HepG2 (cell line): ENCODE measurements at regions not wholly inside any gene's neighbourhood (a gene's known extent, or its start where the extent isn't known, plus 50 kb on each side); places are given as distances from the start of the nearest gene placed in this dataset.

Experiments
- ATAC-seq: fragments of 200-7000 bp; cut with Tn5 transposase; 3 replicates; pipeline ENCODE4 v1.9.1; 2020; ENCODE audit warnings: mild to moderate bottlenecking, moderate library complexity
- BruUV-seq: library from RNA; stranded (reverse); fragments of 400-500 nt; replicated peaks from 2 replicates; lab custom pipeline; 2021; lab: Mats Ljungman, UMichigan
- CTCF ChIA-PET: fragments of 300-600 bp; formaldehyde crosslinking; extraction: SDS; loops from one replicate; lab custom pipeline; 2021; ENCODE audit warnings: low total read pairs, inconsistent platforms, low intra/inter-chr PET ratio; lab: Yijun Ruan, JAX
- POLR2A ChIA-PET: fragments of 350-600 bp; sonication (Branson Sonifier 250); formaldehyde crosslinking; loops from one replicate; lab custom pipeline; 2020; ENCODE audit warnings: antibody characterized with exemption, inconsistent platforms; lab: Yijun Ruan, JAX
- DNase-seq: peaks from one replicate; pipeline ENCODE4 v3.0.0-alpha.2; 2015; ENCODE audit warnings: low spot score
- FAIRE-seq: peaks from 3 replicates; lab custom pipeline; 2011; peaks lifted over from hg19 to GRCh38; lab: Jason Lieb, UNC
- H2AFZ ChIP-seq: one replicate; pipeline ENCODE4 v1.6.1; 2011; ENCODE audit warnings: low read length, inconsistent platforms
- H3K27ac ChIP-seq: fragments of 300-600 bp; 3 replicates; pipeline ENCODE4 v1.8.0; 2011; ENCODE audit warnings: mixed run types, mild to moderate bottlenecking, mixed read lengths, low read length, inconsistent platforms; ENCODE audit not compliant: insufficient read depth; ENCODE audit errors: extremely low read length
- H3K27me3 ChIP-seq, 2 experiments: fragments of 200-600 bp in 1 of 2; 2 replicates in 1 of 2; 3 replicates in 1 of 2; pipeline versions ENCODE4 v1.6.0 to v1.8.0; 2011; ENCODE audit warnings: low read length in 2 of 2, mild to moderate bottlenecking in 2 of 2, moderate library complexity in 2 of 2, inconsistent platforms in 1 of 2; ENCODE audit not compliant: insufficient read depth in 2 of 2, control insufficient read depth in 1 of 2
- H3K36me3 ChIP-seq, 2 experiments: fragments of 200-600 bp in 1 of 2; replicated peaks in 1 of 2; 2 replicates in 1 of 2; 3 replicates in 1 of 2; pipeline versions ENCODE4 v1.5.1 to v1.8.0; 2011; ENCODE audit warnings: low read length in 2 of 2, inconsistent platforms in 1 of 2; ENCODE audit not compliant: insufficient read depth in 2 of 2, control insufficient read depth in 1 of 2
- H3K4me1 ChIP-seq: 2 replicates; pipeline ENCODE4 v1.5.1; 2012; ENCODE audit warnings: low read length, inconsistent platforms; ENCODE audit not compliant: insufficient read depth
- H3K4me2 ChIP-seq: 2 replicates; pipeline ENCODE4 v1.6.0; 2011; ENCODE audit warnings: low read depth, low read length, inconsistent platforms
- H3K4me3 ChIP-seq, 3 experiments: fragments of 200-600 bp in 1 of 3; sonication (generic), shearing (Covaris generic) in 1 of 3; replicated peaks in 1 of 3; 2 replicates each; pipeline ENCODE4 v1.5.1; 2011 to 2016; ENCODE audit warnings: low read length in 3 of 3, inconsistent platforms in 2 of 3, low read depth in 2 of 3, mild to moderate bottlenecking in 2 of 3, control low read depth in 1 of 3, mixed read lengths in 1 of 3; ENCODE audit not compliant: insufficient read depth in 1 of 3
- H3K79me2 ChIP-seq: one replicate; pipeline ENCODE4 v1.6.1; 2011; ENCODE audit warnings: low read length, inconsistent platforms; ENCODE audit not compliant: insufficient read depth
- H3K9ac ChIP-seq: 2 replicates; pipeline ENCODE4 v1.6.0; 2011; ENCODE audit warnings: mild to moderate bottlenecking, low read depth, low read length, inconsistent platforms; ENCODE audit not compliant: insufficient read depth
- H3K9me3 ChIP-seq: 2 replicates; pipeline ENCODE4 v1.5.1; 2012; ENCODE audit warnings: mild to moderate bottlenecking, low read length
- H4K20me1 ChIP-seq: 2 replicates; pipeline ENCODE4 v1.6.0; 2011; ENCODE audit warnings: inconsistent platforms, mild to moderate bottlenecking, low read length, moderate library complexity; ENCODE audit not compliant: insufficient read depth
- CENPX ChIP-seq: sonication (generic); formaldehyde crosslinking; IDR thresholded peaks from 2 replicates; pipeline ENCODE4 v1.9.0; 2021; ENCODE audit warnings: mild to moderate bottlenecking, missing genetic modification reagents, moderate library complexity
- EED ChIP-seq: sonication (generic); formaldehyde crosslinking; IDR thresholded peaks from 2 replicates; pipeline ENCODE4 v1.5.0; 2020; ENCODE audit warnings: mild to moderate bottlenecking, missing genetic modification reagents
- ZHX2 ChIP-seq, 2 experiments: sonication (generic) in 1 of 2; formaldehyde crosslinking in 1 of 2; IDR thresholded peaks; 2 replicates each; pipeline versions ENCODE4 v1.6.1 to v1.9.0; 2014 to 2022; ENCODE audit warnings: antibody characterized with exemption in 1 of 2, borderline replicate concordance in 1 of 2, inconsistent platforms in 1 of 2, low read depth in 1 of 2, missing genetic modification reagents in 1 of 2
- ZKSCAN8 ChIP-seq: IDR thresholded peaks from 2 replicates; pipeline ENCODE4 v1.6.1; 2016; ENCODE audit warnings: borderline replicate concordance, missing genetic modification reagents, missing compliant biosample characterization
- ZNF18 ChIP-seq: sonication (generic); formaldehyde crosslinking; IDR thresholded peaks from 2 replicates; pipeline ENCODE4 v1.8.0; 2022; ENCODE audit warnings: mild to moderate bottlenecking, missing genetic modification reagents; ENCODE audit not compliant: insufficient replicate concordance
- ZNF256 ChIP-seq: sonication (generic); formaldehyde crosslinking; conservative IDR thresholded peaks from 2 replicates; pipeline ENCODE4 v1.4.0; 2020; ENCODE audit warnings: missing genetic modification reagents
- ZNF260 ChIP-seq: sonication (generic); formaldehyde crosslinking; IDR thresholded peaks from 2 replicates; pipeline ENCODE4 v1.4.0; 2020; ENCODE audit warnings: missing genetic modification reagents, low read depth, mild to moderate bottlenecking, borderline replicate concordance
- ZNF501 ChIP-seq: sonication (generic); formaldehyde crosslinking; IDR thresholded peaks from 2 replicates; pipeline ENCODE4 v1.5.1; 2020; ENCODE audit warnings: mild to moderate bottlenecking, moderate library complexity, missing genetic modification reagents
- WGBS: methylation state at CpG from one replicate; pipeline ENCODE4 v1.1.6; 2017; ENCODE audit warnings: low lambda C conversion rate; 5-methylcytosine and 5-hydroxymethylcytosine counted together
- in situ Hi-C: cut with HindIII; loops from 2 replicates; pipeline ENCODE4 v1.10.0; 2017; ENCODE audit warnings: low pct_unique_long_range_greater_than_20kb; ENCODE audit not compliant: extremely low pct_ligation_motif_present
- intact Hi-C: fragments of 100-400 bp; cut with micrococcal nuclease; formaldehyde crosslinking; loops from one replicate; pipeline ENCODE4 v1.10.0; 2022; ENCODE audit not compliant: unreplicated experiment

GRCh38 chr6:19327661-19328060 lies 509.5 kb upstream of the ID4 start:
- Histone ChIP-seq H3K79me2 (no peaks in the 10 kb centered on the region), H3K9ac (no peak overlapping the region), H2AFZ (no peak overlapping the region), H3K9me3 (peaks cover 13% of the 10 kb centered on the region), H3K27me3 (no peaks in the 10 kb centered on the region), H3K4me3 (no peak overlapping the region), H3K27ac (no peak overlapping the region), H3K4me2 (no peak overlapping the region), H3K4me1 (no peaks in the 10 kb centered on the region), H4K20me1 (no peaks in the 10 kb centered on the region), H3K36me3 (no peaks in the 10 kb centered on the region)
- CTCF ChIA-PET: no interaction called here
- WGBS: 8% methylated on average over 8 of the region's 8 CpGs
- POLR2A ChIA-PET: no interaction called here
- no peak for FAIRE-seq
- ATAC-seq: no peak
- in situ Hi-C loops: no loop called here
- intact Hi-C loops: no loop called here
- TF ChIP-seq ZNF18: no peak
- no peak for TF ChIP-seq ZKSCAN8
- no peak for TF ChIP-seq ZNF501 (CRISPR knock-in tag)
- TF ChIP-seq ZNF256: no peak
- no peak for TF ChIP-seq ZHX2 (IDR thresholded peaks at IDR 0.05; ENCODE audit: low read depth)
- TF ChIP-seq ZHX2 (CRISPR knock-in tag; IDR thresholded peaks at IDR 0.05; ENCODE audit: borderline replicate concordance): no peak
- no peak for TF ChIP-seq EED
- no peak for TF ChIP-seq ZNF260 (CRISPR knock-in tag)
- no peak for TF ChIP-seq CENPX (CRISPR knock-in tag)
- BruUV-seq: no TSS peak
- DNase-seq: no peak
